Activated CD8-positive, alpha-beta T cell treated with anti-CD3 and anti-CD28 coated beads, Interleukin-2, amount 10 ng/mL, durations not matched to agents 7 days and 5 days (primary cell): ENCODE measurements at regions not wholly inside any gene's neighbourhood (a gene's known extent, or its start where the extent isn't known, plus 50 kb on each side); places are given as distances from the start of the nearest gene placed in this dataset.
"Not testable (repeated sequence)": the region's sequence is repeated elsewhere in the genome, so short reads cannot be mapped to it uniquely, and the experiment has no call there.

Source experiments
- ATAC-seq: fragments of 150-1000 bp; cut with Tn5 transposase; one replicate; pipeline ENCODE4 v1.10.0; 2021; ENCODE audit warnings: moderate library complexity
- CTCF ChIA-PET: fragments of 350-600 bp; sonication (Branson Sonifier 250); formaldehyde crosslinking; loops from one replicate; lab custom pipeline; 2021; ENCODE audit warnings: antibody characterized with exemption; lab: Charles Lee
- POLR2A ChIA-PET: fragments of 350-600 bp; sonication (Branson Sonifier 250); formaldehyde crosslinking; loops from one replicate; lab custom pipeline; 2021; ENCODE audit warnings: antibody characterized with exemption; lab: Charles Lee
- DNase-seq: peaks from one replicate; pipeline ENCODE4 v3.0.0-alpha.2; 2020
- H3K27ac Mint-ChIP-seq: one replicate; pipeline ENCODE4 v1.8.0; 2021; ENCODE audit warnings: mild to moderate bottlenecking, mixed read lengths
- H3K27me3 Mint-ChIP-seq: one replicate; pipeline ENCODE4 v1.8.0; 2021; ENCODE audit warnings: low read depth, mixed read lengths
- H3K36me3 Mint-ChIP-seq: one replicate; pipeline ENCODE4 v1.8.0; 2021; ENCODE audit warnings: low read depth, mixed read lengths
- H3K4me1 Mint-ChIP-seq: one replicate; pipeline ENCODE4 v1.8.0; 2021; ENCODE audit warnings: low read depth, mixed read lengths
- H3K4me3 Mint-ChIP-seq: one replicate; pipeline ENCODE4 v1.8.0; 2021; ENCODE audit warnings: mild to moderate bottlenecking, mixed read lengths
- H3K9me3 Mint-ChIP-seq: one replicate; pipeline ENCODE4 v1.8.0; 2022; ENCODE audit warnings: mixed read lengths; ENCODE audit not compliant: insufficient read depth

DNA sequence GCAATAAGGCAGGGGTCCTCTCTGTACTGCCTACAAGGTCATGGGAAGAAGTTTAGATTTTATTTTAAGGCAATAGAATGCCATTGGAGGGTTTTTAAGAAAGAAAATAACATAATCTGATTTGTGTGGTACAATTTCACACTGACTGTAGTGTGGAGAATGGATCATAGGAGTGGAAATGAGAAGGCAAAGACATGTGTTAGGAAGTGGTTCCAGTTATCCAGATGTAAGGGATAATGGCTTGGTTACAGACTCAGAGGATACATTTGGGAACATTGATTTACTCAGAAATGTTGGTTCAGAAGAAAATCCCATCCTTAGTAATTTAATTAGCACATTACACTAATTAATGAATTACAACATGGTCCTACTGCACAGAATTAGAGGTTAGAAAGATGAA lies 788.2 kb downstream of the SLITRK5 start:
- POLR2A ChIA-PET, result no interaction called here
- Mint-ChIP-seq H3K9me3 (no peaks in the 10 kb centered on the region), H3K4me1 (no peaks in the 10 kb centered on the region), H3K36me3 (no peaks in the 10 kb centered on the region), H3K4me3 (no peak overlapping the region), H3K27me3 (no peaks in the 10 kb centered on the region), H3K27ac (no peak overlapping the region)
- no peak for ATAC-seq
- CTCF ChIA-PET, result no interaction called here
- DNase-seq, result no peak

- ATAC-seq (no peak), DNase-seq (no peak)
- ChIA-PET POLR2A (no interaction called here), CTCF (no interaction called here)
- H3K36me3 Mint-ChIP-seq, result no peaks in the 10 kb centered on the region
- no peaks in the 10 kb centered on the region for H3K27me3 Mint-ChIP-seq
- no peak overlapping the region for H3K4me3 Mint-ChIP-seq
- H3K27ac Mint-ChIP-seq, result no peak overlapping the region
- no peaks in the 10 kb centered on the region for H3K9me3 Mint-ChIP-seq
- no peaks in the 10 kb centered on the region for H3K4me1 Mint-ChIP-seq
These were observed 790.3 kb downstream of the SLITRK5 start for GRCh38 chr13:88461272-88462009.

DNA sequence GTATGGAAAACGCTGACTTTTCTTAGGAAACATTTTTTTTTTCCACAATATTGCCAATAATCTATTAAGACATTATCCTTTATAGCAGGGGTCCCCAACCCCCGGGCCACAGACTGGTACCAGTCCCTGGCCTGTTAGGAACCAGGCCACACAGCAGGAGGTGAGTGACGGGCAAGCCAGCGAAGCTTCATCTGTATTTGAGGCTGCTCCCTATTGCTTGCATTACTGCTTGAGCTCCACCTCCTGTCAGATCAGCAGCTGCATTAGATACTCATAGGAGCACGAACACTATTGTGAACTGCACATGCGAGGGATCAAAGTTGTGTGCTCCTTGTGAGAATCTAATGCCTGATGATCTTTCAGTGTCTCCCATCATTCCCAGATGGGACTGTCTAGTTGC lies 793.7 kb downstream of the SLITRK5 start:
- ChIA-PET CTCF (no interaction called here), POLR2A (no interaction called here)
- H3K27me3 Mint-ChIP-seq, result no peaks in the 10 kb centered on the region
- no peak for ATAC-seq
- no peak overlapping the region for H3K27ac Mint-ChIP-seq
- H3K4me3 Mint-ChIP-seq, result no peak overlapping the region
- H3K9me3 Mint-ChIP-seq, result no peaks in the 10 kb centered on the region
- no peaks in the 10 kb centered on the region for H3K4me1 Mint-ChIP-seq
- H3K36me3 Mint-ChIP-seq, result no peaks in the 10 kb centered on the region
- DNase-seq, result no peak

DNA sequence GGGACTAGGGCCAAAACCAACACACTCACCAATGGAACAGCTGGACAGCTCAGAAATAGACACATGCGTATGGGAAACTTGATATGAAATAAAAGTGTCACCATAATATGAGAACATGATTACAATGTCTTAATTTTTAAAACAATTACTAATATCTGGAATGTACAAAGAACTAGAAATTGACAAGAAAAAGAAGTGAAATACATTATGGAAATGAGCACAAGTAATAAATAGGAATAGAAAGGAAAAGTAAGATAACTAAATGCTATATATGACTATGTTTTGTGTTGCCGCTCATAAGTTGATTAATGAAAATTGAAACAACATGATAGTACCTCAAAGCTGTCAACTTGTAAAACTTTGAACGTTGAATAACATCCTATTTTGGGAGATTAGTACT lies 801.1 kb downstream of the SLITRK5 start:
- H3K36me3 Mint-ChIP-seq, result no peaks in the 10 kb centered on the region
- ChIA-PET POLR2A (no interaction called here), CTCF (no interaction called here)

GRCh38 chr13:88483202-88483601 lies 812.0 kb downstream of the SLITRK5 start:
- Mint-ChIP-seq H3K36me3 (no peaks in the 10 kb centered on the region), H3K4me1 (no peaks in the 10 kb centered on the region), H3K27ac (no peak overlapping the region), H3K27me3 (no peaks in the 10 kb centered on the region), H3K4me3 (no peak overlapping the region), H3K9me3 (peaks cover 11% of the 10 kb centered on the region)
- ChIA-PET CTCF (no interaction called here), POLR2A (no interaction called here)
- no peak for DNase-seq
- ATAC-seq, result no peak

More for the DNA sequence above, 801.1 kb downstream of the SLITRK5 start:
- Mint-ChIP-seq H3K27me3 (no peaks in the 10 kb centered on the region), H3K4me3 (no peak overlapping the region), H3K4me1 (no peaks in the 10 kb centered on the region), H3K9me3 (no peaks in the 10 kb centered on the region), H3K27ac (no peak overlapping the region)
- ATAC-seq (no peak), DNase-seq (no peak)

DNA sequence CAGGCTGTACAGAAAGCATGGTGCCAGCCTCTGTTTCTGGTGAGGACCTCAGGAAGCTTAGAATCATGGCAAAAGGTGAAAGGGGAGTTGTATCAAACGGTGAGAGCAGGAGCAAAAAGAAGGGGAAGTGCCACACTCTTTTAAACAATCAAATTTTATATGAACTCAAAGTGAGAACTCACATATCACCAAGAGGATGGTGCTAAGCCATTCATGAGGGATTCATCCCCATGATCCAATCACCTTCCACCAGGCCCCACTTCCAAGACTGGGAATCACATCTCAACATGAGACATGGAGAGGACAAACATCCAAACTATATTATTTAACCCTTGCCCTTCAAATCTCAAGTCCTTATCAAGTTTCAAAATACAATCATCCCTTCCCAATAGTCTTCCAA lies 836.7 kb downstream of the SLITRK5 start:
- ChIA-PET POLR2A (no interaction called here), CTCF (no interaction called here)
- Mint-ChIP-seq H3K27me3 (no peaks in the 10 kb centered on the region), H3K4me3 (no peak overlapping the region), H3K27ac (no peak overlapping the region), H3K4me1 (no peaks in the 10 kb centered on the region), H3K9me3 (peaks cover 21% of the 10 kb centered on the region), H3K36me3 (no peaks in the 10 kb centered on the region)
- DNase-seq (no peak), ATAC-seq (no peak)

DNA sequence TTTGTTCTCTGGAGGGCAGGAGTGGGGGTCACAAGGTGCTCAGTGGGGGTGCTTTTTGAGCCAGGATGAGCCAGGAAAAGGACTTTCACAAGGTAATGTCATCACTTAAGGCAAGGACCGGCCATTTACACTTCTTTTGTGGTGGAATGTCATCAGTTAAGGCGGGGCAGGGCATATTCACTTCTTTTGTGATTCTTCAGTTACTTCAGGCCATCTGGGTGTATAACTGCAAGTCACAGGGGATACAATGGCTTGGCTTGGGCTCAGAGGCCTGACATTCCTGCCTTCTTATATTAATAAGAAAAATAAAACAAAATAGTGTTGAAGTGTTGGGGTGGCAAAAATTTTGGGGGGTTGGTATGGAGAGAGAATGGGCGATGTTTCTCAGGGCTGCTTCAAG lies 841.8 kb downstream of the SLITRK5 start:
- H3K27me3 Mint-ChIP-seq, result not testable (repeated sequence)

GRCh38 chr13:88526186-88526852 lies 855.1 kb downstream of the SLITRK5 start:
- ChIA-PET POLR2A (no interaction called here), CTCF (no interaction called here)
- no peak overlapping the region for H3K27ac Mint-ChIP-seq
- DNase-seq (no peak), ATAC-seq (no peak)
- no peaks in the 10 kb centered on the region for H3K4me1 Mint-ChIP-seq
- peaks cover 13% of the 10 kb centered on the region for H3K9me3 Mint-ChIP-seq
- H3K4me3 Mint-ChIP-seq, result no peak overlapping the region
- no peaks in the 10 kb centered on the region for H3K36me3 Mint-ChIP-seq
- H3K27me3 Mint-ChIP-seq, result no peaks in the 10 kb centered on the region

More for the DNA sequence above, 841.8 kb downstream of the SLITRK5 start:
- DNase-seq, CTCF ChIA-PET, H3K4me1 Mint-ChIP-seq, H3K27ac Mint-ChIP-seq, ATAC-seq, H3K4me3 Mint-ChIP-seq, POLR2A ChIA-PET, H3K36me3 Mint-ChIP-seq: not testable (repeated sequence)
- peaks cover 17% of the 10 kb centered on the region for H3K9me3 Mint-ChIP-seq

DNA sequence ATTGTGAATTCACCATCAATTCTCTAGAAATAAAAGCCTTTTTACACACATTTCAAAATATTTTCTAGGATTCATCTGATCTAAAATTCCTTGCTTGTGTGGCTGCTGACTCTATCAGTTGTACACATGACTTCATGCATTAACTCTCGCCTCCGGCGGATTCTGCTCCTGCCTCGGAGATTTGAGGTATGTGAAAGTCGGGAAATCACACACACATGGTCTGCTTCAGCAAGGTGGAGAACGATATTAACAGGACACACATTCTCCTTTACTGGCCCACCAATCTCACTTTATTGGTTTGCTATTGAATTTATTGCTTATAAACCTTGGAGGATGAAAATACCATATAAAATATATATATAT lies 855.7 kb downstream of the SLITRK5 start:
- Mint-ChIP-seq H3K27me3 (no peaks in the 10 kb centered on the region), H3K4me1 (no peaks in the 10 kb centered on the region), H3K9me3 (peaks cover 13% of the 10 kb centered on the region), H3K4me3 (no peak overlapping the region), H3K27ac (no peak overlapping the region), H3K36me3 (no peaks in the 10 kb centered on the region)
- POLR2A ChIA-PET, result no interaction called here
- ATAC-seq, result no peak
- DNase-seq, result no peak
- CTCF ChIA-PET, result no interaction called here

DNA sequence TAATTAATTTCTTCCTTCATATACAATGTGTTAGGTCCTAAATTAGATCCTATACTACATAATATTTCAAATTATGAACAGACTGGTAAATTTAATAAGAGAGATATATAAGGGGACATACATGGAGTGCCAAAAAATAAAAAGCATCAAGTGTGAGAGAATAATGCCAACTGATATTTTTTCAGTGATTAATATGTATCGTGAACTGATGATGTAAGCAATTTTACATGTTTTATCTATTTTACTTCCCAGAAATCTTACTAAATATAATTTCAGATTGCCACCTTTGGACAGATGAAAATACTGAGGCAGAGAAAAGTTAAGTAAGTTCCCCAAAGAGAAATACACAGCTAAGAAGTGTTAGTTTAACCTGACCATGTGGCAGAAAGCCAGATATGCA lies 870.8 kb downstream of the SLITRK5 start:
- no peaks in the 10 kb centered on the region for H3K36me3 Mint-ChIP-seq
- DNase-seq, result no peak
- POLR2A ChIA-PET, result no interaction called here
- ATAC-seq, result no peak
- no peaks in the 10 kb centered on the region for H3K27me3 Mint-ChIP-seq
- CTCF ChIA-PET, result no interaction called here
- H3K27ac Mint-ChIP-seq, result no peak overlapping the region
- no peaks in the 10 kb centered on the region for H3K9me3 Mint-ChIP-seq
- no peaks in the 10 kb centered on the region for H3K4me1 Mint-ChIP-seq
- no peak overlapping the region for H3K4me3 Mint-ChIP-seq

DNA sequence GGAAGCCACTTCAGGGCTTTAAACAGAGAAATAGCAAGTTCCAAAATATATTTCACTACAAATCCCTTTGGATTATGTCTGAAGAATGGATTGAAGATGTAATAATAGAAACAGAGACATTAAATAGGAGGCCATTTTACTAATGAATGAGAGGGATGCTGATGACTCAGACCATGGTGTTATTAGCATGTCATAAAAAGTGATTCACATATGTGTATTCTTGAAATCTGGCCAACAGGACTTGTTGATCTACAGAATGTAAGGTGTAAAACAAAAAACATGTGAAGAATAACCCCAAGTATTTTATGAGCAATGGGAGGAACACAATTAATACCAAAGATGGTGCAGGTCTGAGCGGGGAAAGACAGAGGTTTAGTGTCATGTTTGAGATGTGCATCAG lies 873.7 kb downstream of the SLITRK5 start:
- no peaks in the 10 kb centered on the region for H3K36me3 Mint-ChIP-seq
- H3K4me1 Mint-ChIP-seq, result no peaks in the 10 kb centered on the region
- no peak for ATAC-seq
- no peaks in the 10 kb centered on the region for H3K9me3 Mint-ChIP-seq
- H3K4me3 Mint-ChIP-seq, result no peak overlapping the region
- H3K27ac Mint-ChIP-seq, result no peak overlapping the region
- H3K27me3 Mint-ChIP-seq, result no peaks in the 10 kb centered on the region
- CTCF ChIA-PET, result no interaction called here
- POLR2A ChIA-PET, result no interaction called here
- no peak for DNase-seq

- H3K9me3 Mint-ChIP-seq, result no peaks in the 10 kb centered on the region
These were observed 881.8 kb downstream of the SLITRK5 start for GRCh38 chr13:88552966-88553365.

More at GRCh38 chr13:88552966-88553365, 881.8 kb downstream of the SLITRK5 start:
- Mint-ChIP-seq H3K4me1 (no peaks in the 10 kb centered on the region), H3K27me3 (no peaks in the 10 kb centered on the region), H3K27ac (no peak overlapping the region), H3K36me3 (no peaks in the 10 kb centered on the region), H3K4me3 (no peak overlapping the region)
- ATAC-seq (no peak), DNase-seq (no peak)
- ChIA-PET POLR2A (no interaction called here), CTCF (no interaction called here)
